NCI-H1105 treated with DMSO at 0.1 percent for 48 hours (cell line): ENCODE measurements at regions not wholly inside any gene's neighbourhood (a gene's known extent, or its start where the extent isn't known, plus 50 kb on each side); places are given as distances from the start of the nearest gene placed in this dataset.

Source experiments
- DNase-seq: peaks from one replicate; lab custom pipeline; 2025; lab: John Stamatoyannopoulos, UW

DNA sequence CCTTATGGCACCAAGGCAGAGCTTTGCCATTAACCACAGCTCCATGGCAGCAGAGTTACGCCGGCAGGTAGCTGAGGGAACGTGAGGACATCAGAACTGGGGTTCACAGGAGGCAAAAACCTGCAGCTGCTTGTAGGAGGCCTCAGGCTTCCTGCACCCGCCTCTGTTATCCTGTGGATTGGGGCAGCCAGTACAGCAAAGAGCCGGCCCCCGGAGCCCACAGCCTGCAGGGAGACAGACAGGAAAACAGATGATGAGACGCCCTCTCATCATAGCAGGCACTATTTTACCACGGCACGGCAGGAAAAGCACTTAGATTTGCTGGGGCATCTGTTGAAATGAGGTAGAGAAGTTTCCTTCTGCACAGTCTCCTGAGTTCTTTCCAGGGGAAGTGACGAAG lies 870.3 kb downstream of the TBC1D22A start:
- no peak for DNase-seq

DNA sequence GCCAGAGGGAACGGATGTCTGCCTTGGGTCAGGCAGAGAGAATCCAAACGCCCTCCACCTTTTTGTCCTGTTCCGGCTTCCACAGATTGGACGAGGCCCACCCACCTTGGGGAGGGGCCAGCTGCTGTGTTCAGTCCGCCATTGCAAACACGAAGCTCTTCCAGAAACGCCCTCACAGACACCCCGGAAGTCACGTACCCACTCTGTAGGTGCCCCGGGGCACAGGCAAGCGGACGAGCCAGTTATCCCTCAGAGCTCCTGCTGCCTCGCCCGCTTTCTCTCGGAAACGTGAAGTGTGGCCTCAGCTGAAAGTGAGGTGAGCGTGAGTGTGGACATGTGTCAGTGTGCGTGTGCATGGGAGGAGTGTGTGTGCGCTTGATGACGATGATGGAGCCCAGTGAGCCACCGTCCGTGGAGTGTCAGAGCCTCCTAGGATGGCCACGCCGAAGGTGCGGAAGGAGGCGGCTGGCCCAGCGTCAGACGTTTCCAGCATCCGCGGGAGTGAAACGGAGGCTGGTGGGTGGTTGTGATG lies 869.2 kb downstream of the TBC1D22A start:
- DNase-seq, result peak; percentile 89

DNA sequence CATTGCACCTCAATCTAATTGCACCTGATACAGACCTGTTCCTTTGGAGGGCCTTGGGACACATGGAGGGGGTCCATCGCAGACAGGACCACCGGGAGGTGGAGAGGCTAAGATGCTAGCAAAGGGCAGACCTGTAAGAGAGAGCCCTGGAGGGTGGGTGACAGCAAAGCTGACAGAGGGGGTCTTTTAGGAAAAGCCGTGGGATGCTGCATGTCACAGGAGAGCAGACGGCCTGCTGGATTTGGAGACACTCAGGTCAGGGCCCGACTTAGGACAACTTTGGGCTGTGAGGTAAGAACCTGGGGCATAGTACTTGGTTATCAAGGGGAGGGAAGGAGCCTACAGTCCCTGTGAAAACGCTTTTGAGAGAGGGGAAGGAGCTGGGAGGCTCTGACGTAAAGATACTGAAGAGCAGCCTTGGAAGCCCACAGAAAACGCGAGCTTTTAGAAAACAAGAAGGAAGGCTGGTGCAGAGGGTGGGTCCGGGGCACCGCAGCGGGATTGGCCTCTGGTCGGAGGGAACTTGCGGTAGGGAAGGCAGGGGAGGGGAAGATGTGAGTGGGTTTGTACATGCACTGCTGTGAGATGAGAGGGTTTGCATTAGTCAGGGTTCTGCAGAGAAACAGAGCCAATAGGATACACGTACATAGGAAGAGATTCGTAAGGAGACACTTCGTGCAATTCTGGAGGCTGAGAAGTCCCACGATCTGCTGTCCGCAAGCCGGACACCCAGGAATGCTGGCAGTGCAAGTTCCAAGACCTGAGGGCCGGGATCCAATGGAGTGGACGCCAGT lies 868.5 kb downstream of the TBC1D22A start:
- peak; percentile 58 for DNase-seq

DNA sequence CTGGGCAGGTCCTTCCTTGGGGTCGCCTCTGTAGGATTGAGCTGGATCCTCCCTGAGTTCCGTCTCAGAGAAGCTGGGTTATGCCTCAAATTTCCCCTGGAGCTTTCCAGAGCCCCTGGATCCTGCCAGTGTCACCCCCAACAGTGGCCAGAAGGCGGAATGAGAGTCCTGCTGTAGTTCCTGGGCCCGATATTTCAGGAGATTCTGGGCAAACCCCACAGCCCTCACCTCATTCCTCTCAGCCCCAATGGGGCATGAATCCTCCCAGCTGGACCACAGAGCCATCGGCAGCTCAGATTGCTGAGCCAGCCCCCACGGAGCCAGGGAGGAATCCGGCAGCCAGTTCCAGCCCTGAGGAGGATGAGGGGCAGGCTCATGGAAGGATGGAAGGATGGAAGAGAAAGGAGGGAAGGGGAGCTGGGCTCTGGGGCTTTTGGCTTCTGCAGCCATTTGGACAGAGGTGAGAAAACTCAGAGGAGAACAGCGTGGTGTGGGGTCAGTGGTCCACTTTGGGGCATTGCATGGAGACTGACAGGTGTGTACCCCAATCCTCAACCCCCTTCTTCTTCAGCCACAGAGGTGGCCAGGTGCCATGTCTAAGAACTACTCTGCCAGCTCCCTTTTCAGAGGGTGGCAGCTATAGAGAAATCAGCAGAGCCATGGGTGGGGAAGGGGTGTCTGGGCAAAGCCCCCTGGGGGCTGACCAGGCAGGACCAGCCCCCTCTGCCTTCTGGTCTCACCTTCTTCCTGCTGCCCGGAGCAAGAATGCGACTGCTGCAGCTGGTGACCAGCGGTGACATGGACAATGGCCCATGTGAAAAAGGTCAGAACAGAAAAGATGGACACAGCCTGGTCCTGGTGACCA lies 867.6 kb downstream of the TBC1D22A start:
- no peak for DNase-seq

DNA sequence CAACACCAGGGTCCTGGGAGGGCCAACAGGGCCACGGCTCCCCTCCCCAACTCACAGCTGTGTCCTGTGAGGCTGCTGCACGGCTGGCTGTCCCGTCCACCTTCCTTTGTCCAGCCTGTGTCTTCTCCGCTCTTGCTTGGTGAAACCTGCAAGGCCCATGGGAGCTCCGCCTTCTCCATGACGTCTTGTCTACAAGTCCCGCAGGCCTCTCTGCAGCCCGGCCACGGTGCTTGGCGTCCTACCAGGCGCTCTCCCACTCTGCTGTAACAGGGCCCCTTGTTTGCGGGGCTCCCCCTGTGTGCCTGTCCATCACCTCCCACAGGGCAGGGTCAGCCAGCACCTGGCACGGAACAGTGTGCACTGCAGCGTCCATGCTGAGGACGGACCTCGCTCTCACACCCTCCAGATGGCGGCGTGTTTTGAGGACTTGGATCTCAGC lies 866.8 kb downstream of the TBC1D22A start:
- DNase-seq, result no peak

DNA sequence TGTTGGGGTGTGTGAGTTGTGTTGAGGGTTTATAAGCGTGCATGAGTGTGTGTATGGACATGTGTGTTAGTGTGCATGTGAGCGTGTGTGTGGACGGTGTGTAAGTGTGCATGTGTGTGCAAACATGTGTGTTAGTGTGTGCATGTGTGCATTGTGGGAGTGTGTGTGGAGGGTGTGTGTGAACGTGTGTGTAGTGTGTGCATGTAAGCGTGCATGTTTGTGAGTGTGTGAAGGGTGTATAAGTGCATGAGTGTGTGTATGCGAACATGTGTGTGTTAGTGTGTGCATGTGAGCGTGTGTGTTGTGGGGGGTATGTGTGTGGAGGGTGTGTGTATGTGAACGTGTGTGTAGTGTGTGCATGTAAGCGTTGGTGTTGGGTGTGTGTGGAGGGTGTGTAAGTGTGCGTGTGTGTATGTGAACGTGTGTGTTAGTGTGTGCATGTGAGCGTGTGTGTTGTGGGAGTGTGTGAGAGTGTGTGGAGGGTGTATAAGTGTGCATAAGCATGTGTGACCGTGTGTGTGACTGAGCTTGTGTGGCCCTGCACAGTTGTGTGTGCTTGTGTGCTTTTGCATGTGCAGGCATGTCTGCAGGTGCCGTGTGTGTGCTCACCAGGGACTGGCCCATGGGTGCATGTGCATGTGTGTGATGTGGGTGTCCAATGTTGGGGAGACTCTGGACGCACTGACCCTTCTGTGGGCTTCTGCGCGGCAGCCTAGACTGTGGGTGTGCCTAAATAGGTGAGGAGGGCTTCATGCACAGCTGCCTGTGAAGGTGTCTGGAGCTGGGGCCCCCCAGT lies 866.2 kb downstream of the TBC1D22A start:
- DNase-seq, result no peak

DNA sequence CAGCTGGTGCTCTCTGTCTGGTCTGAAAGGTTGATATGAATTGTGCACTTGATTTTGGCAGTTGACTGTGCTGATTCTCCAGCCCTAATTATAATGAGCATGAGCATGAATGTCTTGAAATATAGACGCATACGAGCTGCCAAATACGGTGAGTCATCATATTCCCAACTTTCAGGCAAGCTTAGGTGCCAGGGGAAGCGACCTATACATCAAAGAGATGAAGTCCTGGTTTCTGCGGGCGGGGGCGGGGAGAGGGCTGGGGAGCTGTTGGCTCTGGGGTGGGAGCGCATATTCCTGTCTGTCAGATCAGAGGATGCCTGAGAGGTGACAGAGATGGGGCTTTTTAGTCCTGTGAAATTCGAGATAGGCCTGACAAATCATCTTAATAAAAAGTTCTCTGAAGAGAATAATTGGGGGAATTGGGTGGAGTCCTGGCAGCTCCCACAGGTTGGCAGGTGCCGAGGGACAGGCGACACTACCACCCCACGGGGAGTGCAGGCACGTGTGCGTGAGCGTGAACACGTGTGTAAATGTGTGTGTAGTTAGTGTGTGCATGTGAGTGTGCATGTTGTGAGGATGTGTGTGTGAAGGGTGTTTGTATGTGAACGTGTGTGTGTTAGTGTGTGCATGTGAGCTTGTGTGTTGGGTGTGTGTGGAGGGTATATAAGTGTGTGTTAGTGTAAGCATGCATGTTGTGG lies 865.3 kb downstream of the TBC1D22A start:
- no peak for DNase-seq

DNA sequence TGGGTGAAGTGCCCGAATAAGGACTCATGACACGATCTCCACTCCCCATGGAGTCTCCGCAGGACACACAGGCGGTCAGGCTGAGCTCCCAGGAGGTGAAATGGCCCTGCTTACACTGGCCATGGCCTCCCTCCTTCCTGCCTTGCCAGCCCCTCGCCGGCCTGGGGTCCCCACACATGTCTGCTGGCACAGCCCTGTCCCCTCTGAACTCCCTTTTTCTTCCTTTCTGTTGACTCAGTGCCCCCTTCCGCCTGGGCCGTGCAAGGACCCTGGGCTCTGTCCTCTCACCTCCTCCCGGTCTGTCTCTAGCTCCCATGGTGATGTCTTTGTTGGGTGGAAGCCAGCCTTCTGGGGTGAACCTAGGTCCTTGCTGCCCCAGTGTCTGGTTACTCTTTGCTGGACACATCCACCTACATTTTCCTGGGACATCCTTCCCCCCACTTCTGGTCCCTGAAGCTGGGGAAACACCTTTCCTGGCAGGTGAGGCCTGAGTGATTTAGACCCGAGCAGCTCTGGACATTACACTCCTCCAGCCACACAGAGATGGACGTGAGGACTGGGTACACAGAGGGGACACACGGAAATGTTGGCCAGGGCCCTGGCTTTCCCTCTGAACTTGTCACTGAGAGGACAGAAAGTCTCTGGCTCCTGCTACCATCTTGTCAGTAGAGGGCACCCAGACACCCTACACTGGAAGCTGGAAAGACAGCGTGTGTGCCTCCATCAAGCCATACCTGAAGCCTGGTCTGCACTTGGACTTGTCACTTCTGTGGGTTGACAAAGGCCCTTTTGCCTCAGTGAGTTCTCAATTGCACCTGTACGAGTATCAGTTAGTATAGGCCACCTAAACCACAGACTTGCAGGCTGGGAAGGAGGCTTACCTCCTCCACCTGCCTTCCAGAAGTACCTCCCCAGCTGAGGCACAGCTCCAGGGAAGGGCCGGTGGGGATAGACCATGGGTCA lies 864.3 kb downstream of the TBC1D22A start:
- no peak for DNase-seq

DNA sequence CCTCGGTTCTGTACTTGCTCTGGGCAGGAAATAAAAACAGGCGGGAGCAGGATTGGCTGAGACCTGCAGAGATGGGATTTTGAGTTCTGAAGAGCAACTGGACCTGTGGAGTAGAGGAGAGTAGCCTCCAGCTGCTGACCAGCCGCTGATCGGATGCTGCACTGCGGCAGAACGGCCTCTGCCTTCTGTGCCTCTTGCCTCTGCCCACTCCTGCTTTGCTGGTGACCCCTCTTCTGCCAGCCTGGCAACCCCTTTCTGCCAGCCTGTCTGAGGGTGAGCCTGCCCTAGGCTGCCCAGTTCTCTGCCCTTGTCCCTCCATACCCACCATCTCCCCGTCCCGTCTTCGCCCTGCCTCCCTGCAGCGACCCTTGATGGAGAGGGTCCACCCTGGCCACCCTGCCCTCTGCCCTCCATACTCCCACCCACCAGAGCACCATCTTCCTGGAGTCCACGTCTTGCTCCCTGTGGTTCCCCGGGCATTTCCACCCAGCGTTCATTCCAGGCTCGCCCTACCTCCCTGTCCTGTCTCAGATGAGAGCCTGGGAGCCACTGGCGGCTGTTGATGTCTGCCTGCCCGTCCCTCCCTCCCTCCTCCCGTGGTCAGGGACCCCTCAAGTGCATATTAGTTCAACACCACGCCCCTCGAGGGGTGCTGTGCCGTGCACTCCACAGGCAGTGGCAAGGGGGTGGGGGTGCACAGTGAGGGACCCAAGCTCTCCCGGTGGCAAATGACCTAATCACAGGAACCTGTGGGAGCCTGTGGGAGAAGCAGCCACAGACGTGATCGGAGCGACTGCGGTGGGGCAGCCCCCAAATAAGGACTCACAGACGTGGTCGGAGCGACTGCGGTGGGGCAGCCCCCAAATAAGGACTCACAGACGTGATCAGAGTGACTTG lies 863.3 kb downstream of the TBC1D22A start:
- DNase-seq, result no peak

DNA sequence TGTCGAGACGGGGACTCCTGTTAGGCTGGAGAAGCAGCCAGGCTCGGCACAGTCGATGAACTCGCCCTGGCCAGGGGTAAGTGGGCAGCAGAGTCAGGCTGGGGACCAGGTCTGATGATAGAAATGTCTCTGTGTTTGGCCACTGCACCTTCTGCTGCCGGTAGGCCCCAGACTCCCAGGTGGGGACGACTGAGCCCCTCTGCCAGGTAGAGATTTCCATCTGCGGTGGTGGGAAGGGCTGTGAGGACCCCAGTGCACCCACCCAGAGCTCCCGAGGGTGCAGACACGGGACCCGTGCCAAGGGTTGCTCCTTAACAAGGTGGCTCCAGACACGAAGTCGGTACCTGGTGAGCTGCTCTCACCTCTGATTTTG lies 862.5 kb downstream of the TBC1D22A start:
- no peak for DNase-seq

DNA sequence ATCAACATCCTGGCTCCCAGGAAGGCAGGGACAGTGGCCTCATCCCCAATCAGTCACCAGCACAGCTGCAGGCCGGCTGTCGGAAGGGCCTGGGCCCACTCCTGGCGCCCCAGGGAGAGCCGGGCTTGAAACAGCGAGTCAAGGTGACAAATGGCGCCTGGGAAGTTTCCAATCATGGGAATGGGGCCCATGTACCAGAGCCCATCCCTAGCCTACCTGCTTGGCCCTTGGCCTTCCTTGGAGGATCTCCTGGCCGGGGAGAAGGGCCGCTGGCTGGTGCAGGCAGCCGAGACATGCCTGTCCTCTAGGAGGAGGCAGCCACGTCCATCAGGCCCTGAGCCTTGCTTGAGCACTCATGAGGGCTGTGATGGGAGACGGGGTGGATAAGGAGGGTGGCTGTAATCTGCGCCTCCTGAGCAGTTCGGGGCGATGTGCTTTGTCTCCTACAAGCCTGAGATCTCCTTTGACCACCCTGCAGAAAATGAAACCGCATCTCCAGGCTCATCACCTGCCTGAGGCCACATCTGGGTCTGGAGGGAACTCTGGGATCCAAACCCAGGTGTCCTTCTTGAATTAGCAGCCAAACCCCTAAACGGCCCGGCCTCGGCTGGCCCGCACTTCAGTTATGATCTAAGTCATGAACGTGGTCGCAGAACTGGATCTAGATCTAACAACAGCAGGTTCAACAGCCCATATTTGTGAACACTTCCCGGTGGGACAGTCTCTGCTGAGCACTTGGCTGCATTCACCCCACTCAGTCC lies 862.0 kb downstream of the TBC1D22A start:
- no peak for DNase-seq

DNA sequence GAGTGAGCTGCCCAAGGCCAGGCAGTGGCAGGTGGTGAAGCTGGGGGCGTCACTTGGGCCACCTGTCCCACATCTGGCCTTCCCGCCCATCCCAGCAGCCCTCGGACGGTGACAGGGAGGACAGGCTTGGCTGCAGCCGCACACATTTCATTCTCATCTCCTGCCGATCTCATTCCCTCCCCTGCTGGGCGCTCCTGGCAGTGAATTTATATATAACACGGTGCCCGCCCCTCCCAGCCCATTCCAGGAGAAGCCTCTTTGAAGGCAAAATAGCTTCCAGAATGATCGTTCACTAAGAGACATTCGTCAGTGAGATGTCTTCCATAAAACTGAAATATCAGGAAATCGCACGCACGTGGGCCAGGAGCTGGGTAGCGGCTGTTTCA lies 861.3 kb downstream of the TBC1D22A start:
- DNase-seq, result no peak

DNA sequence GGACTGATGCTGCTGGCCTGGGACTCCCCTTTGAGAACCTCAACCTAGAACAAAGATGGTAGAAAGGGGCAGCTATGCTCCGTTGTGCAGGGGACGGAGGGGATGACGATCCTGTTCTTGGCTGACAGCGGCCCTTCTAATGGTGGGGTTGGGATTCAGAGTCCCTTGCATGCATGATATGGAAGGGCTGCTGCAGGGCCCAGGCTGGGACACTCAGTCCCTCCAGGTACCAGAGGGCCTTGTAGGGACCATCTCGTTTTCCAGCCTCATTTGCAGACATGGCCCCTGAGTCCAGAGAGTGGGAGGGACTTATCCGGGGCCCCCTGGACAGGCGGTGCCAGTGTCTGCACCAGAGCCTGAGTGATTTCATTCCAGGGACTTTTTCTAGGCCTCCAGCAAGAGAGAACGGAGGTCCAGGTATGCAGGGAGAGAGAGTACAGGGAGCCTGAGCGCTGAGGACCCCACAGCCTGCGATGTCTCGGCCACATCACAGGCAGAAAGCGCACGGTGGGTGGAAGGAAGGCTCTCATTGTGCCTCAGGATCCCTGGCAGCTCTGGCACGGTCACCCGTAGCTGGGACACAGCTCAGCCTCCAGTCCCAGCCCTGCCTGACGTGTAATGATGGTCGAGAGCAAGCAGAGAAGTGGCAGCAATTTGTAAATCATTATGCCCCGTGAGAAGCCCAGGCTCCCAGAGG lies 860.8 kb downstream of the TBC1D22A start:
- DNase-seq, result no peak

DNA sequence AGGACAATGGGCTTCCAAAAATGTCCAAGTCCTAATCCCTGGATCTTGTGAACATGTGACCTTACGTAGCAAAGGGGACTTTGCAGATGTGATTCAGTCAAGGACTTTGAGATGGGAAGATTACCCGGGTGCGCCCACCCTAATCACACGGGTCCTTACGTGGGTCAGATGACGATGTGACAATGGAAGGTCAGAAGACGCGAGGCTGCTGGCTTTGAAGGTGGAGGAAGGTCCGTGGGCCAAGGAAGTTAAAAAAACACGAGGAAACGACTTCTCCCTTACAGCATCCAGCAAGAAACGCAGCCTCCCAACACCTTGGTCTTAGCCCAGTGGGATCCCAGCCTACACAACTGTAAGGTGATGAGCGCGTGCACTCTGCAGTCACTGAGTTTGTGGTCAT lies 860.1 kb downstream of the TBC1D22A start:
- no peak for DNase-seq

DNA sequence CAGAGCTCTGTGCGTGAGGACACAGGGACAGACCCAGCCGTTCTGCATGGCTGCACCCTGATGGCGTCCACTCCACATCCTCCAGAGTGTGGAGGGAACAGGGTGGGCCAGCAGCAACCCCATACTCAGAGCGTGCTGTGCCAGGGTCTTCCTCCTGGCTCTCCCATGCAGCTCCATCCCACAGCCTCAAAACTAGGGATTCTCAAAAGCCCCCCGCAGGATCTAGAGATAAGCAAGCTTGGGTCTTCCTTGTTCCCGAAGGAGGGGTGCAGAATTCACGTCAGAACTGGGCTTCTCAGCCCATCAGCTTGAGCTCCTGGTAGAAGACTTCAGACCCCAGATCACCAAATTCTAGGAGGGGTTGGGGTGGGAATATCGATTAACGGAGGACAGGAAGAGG lies 858.8 kb downstream of the TBC1D22A start:
- DNase-seq, result no peak

DNA sequence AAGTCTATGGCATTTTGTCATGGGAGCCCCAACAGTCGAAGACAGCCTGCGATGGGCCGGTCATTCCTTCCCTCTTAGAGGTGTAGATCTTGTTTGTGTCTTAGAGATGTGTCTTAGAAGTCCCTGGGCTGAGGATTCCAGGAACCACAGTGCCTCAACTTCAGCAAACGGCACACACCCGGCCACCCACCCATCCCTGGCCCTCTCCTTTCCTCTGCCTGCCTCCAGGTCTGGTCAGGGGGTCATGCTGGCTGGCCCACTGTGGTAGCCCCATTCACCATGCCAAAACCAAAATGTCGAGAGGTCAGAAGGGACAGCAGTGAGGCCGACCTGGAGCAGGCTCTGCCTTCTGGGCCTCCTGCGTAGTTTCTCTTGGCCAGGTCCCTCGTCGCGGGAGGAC lies 857.9 kb downstream of the TBC1D22A start:
- no peak for DNase-seq

DNA sequence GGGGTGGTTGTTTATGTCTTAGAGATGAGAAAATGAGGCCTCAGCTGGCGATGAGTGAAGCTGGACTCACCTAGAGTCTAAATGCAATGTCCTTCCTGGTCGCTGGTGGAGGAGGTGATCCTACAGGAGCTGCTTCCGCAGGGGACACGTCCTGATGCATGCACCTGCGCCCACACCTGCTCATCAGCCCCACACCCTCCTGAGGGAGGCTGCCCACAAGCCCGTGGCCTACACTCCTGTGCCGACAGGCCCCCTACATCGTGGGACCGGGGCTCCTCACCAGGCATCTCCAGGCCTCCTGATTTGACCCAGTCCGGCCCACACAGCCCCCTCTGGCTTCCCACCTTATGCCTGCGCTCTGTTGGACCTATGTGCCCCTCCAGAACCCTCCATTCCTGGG lies 857.2 kb downstream of the TBC1D22A start:
- DNase-seq, result no peak
